ENCODE measurements at regions not wholly inside any gene's neighbourhood (a gene's known extent, or its start where the extent isn't known, plus 50 kb on each side); places are given as distances from the start of the nearest gene placed in this dataset.

DNA sequence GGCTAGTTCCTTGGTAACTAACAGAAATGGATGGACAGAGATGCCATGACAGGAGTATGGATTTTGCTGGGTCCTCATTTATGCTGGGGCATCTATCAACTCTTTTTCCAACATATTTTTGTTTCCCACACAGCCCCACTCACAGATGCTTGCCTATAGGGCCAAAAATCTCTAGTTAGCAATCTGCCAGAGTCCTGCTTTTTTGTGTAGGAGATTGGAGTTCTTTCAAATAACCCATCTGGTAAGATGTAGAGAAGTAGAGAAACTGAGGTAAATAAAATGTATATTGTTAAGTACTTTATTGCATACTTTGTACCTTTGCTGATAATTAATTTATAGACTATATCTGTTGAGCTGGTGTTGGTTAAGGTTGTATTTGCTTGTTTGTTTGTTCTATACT, 456.5 kb upstream of the GOLIM4 start:
- no peaks in the 10 kb centered on the region; the same call in 1 of the 2 replicates for H3K36me3 Mint-ChIP-seq (ENCODE audit: low read depth)
- H3K27me3 Mint-ChIP-seq (ENCODE audit: insufficient read depth): no peaks in the 10 kb centered on the region
- no peak overlapping the region for H3K27ac Mint-ChIP-seq
- H3K9me3 Mint-ChIP-seq: peaks cover 25% of the 10 kb centered on the region
- TF ChIP-seq, protein P1, sequence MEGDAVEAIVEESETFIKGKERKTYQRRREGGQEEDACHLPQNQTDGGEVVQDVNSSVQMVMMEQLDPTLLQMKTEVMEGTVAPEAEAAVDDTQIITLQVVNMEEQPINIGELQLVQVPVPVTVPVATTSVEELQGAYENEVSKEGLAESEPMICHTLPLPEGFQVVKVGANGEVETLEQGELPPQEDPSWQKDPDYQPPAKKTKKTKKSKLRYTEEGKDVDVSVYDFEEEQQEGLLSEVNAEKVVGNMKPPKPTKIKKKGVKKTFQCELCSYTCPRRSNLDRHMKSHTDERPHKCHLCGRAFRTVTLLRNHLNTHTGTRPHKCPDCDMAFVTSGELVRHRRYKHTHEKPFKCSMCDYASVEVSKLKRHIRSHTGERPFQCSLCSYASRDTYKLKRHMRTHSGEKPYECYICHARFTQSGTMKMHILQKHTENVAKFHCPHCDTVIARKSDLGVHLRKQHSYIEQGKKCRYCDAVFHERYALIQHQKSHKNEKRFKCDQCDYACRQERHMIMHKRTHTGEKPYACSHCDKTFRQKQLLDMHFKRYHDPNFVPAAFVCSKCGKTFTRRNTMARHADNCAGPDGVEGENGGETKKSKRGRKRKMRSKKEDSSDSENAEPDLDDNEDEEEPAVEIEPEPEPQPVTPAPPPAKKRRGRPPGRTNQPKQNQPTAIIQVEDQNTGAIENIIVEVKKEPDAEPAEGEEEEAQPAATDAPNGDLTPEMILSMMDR (IDR thresholded peaks at IDR 0.05): no peak
- H3K4me1 Mint-ChIP-seq (ENCODE audit: low read depth): no peaks in the 10 kb centered on the region
- DNase-seq: no peak
- H3K4me3 Mint-ChIP-seq: no peak overlapping the region

DNA sequence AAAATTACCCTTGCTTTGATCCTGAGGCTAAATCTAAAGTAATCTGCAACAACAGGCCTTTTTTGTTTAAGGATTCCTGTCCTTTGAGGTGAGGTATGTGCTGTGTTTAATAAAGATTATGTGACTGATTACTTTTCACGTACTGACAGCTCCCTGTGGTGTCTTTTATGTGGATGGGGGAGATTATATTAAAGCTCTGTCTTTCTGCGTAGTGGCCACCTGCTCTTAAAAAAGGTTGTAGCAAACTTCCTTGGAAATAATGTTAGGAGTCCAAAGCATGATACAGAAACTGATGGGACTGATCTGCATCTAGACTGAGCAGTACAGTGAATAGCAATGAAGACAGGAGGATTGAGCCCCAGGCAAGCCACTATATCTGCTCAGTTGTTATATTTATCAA, 453.0 kb upstream of the GOLIM4 start:
- Mint-ChIP-seq H3K36me3 (ENCODE audit: low read depth) (no peaks in the 10 kb centered on the region; the same call in 1 of the 2 replicates), H3K4me1 (ENCODE audit: low read depth) (no peaks in the 10 kb centered on the region), H3K27me3 (ENCODE audit: insufficient read depth) (no peaks in the 10 kb centered on the region)

DNA sequence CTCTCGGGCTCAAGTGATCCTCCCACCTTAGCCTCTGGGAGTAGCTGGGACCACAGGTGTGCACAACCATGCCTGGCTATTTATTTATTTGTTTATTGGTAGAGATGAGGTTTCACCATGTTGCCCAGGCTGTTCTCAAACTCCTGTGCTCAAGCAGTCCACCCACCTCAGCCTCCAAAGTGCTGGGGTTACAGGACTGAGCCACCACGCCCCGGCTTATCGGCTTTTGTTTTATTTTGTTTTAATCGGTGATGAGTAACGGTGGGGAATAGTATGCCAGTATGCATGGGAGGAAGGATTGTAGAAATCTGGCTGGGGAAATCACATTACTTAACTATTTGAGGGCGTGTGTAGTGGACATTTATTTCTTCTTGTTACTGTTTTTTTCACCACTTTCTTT, 451.0 kb upstream of the GOLIM4 start:
- Mint-ChIP-seq H3K36me3 (ENCODE audit: low read depth) (no peaks in the 10 kb centered on the region; the same call in 1 of the 2 replicates), H3K27me3 (ENCODE audit: insufficient read depth) (peaks cover 1% of the 10 kb centered on the region; the same call in 1 of the 2 replicates), H3K4me3 (no peak overlapping the region), H3K4me1 (ENCODE audit: low read depth) (no peaks in the 10 kb centered on the region), H3K9me3 (peaks cover 29% of the 10 kb centered on the region), H3K27ac (no peak overlapping the region)
- TF ChIP-seq, protein P1 (IDR thresholded peaks at IDR 0.05): no peak
- no peak for DNase-seq

More for the DNA sequence above, 453.0 kb upstream of the GOLIM4 start:
- Mint-ChIP-seq H3K9me3 (peaks cover 19% of the 10 kb centered on the region), H3K27ac (no peak overlapping the region), H3K4me3 (no peak overlapping the region)
- TF ChIP-seq, protein P1 (IDR thresholded peaks at IDR 0.05): no peak
- DNase-seq: no peak

DNA sequence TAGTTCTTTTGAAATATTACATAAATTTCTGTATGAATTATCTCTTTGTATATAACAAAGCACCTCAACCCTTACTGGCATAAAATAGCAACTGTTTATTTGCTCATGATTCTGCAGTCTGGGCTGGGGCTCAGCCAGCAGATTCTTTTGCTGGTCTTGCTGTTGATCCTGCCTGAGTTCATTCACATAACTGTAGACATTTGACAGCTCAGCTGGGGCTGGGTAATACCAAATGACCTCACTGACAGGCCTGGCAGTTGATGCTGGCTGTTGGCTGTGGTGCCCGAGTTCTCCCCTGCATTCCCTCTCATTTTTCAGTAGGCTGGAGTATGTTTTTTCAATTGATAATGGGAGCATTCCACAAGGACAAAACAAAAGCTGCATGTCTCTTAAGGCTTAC, 449.9 kb upstream of the GOLIM4 start:
- Mint-ChIP-seq H3K4me3 (no peak overlapping the region), H3K27ac (no peak overlapping the region), H3K27me3 (ENCODE audit: insufficient read depth) (peaks cover 1% of the 10 kb centered on the region; the same call in 1 of the 2 replicates), H3K36me3 (ENCODE audit: low read depth) (no peaks in the 10 kb centered on the region; the same call in 1 of the 2 replicates), H3K4me1 (ENCODE audit: low read depth) (no peaks in the 10 kb centered on the region), H3K9me3 (peaks cover 30% of the 10 kb centered on the region)
- DNase-seq: no peak
- TF ChIP-seq, protein P1 (IDR thresholded peaks at IDR 0.05): no peak

DNA sequence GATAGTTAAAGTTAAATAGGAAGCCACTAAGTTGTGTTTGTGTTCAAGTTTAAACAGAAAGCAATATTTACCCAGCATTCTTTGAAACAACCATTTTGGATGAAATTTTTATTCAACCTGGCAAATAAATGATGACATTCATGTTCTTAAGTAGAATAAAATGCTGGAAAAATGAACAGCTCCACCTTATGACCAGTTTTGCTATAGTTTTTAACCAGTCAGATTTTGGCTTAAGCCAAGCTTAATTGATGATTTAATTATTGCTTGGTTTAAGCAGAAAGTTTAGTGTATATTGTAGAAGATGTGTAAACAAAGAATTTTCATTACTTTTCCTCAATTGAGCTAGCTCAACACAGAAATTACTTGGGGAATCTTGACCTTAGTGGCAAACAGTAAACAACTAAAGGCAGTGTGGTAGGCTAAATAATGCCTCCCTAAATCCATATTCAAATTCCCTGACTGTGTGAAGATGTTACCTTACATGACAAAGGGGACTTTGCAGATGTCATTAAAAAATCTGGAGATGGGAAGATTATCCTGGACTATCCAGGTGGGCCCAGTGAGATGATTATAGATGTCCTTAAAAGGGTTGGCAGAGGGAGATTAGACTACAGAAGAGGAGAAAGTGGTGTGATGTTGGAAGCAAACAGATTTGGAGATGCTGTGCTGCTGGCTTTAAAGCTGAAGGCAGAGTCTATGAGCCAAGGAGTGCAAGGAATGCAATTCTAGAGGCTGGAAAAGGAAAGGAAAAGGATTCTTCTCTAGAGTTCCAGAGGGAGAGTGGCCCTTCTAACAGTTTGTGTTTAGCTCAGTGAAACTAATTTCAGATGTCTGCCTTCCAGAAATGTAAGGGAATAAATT, 448.6 kb upstream of the GOLIM4 start:
- DNase-seq: no peak
- Mint-ChIP-seq H3K4me3 (no peak overlapping the region), H3K4me1 (ENCODE audit: low read depth) (no peaks in the 10 kb centered on the region), H3K27me3 (ENCODE audit: insufficient read depth) (peaks cover 1% of the 10 kb centered on the region; the same call in 1 of the 2 replicates), H3K9me3 (peaks cover 18% of the 10 kb centered on the region), H3K27ac (no peak overlapping the region), H3K36me3 (ENCODE audit: low read depth) (no peaks in the 10 kb centered on the region; the same call in 1 of the 2 replicates)
- TF ChIP-seq, protein P1 (IDR thresholded peaks at IDR 0.05): peak; percentile 35; the same call in 1 of the 2 replicates
